Osteocyte (in vitro differentiated cells): ENCODE measurements at regions not wholly inside any gene's neighbourhood (a gene's known extent, or its start where the extent isn't known, plus 50 kb on each side); places are given as distances from the start of the nearest gene placed in this dataset.
"Not testable (repeated sequence)": the region's sequence is repeated elsewhere in the genome, so short reads cannot be mapped to it uniquely, and the experiment has no call there.

Experiments used
- DNase-seq: peaks from one replicate; pipeline ENCODE4 v3.0.0; 2021; ENCODE audit warnings: mixed read lengths; ENCODE audit not compliant: unreplicated experiment; ENCODE audit errors: extremely low spot score
- H3K27ac Mint-ChIP-seq: one replicate; pipeline ENCODE4 v1.8.0; 2021; ENCODE audit warnings: mild to moderate bottlenecking, mixed read lengths; ENCODE audit not compliant: unreplicated experiment
- H3K27me3 Mint-ChIP-seq: one replicate; pipeline ENCODE4 v1.8.0; 2021; ENCODE audit warnings: mixed read lengths; ENCODE audit not compliant: unreplicated experiment
- H3K36me3 Mint-ChIP-seq: one replicate; pipeline ENCODE4 v1.8.0; 2021; ENCODE audit warnings: mixed read lengths; ENCODE audit not compliant: unreplicated experiment
- H3K4me1 Mint-ChIP-seq: one replicate; pipeline ENCODE4 v1.8.0; 2021; ENCODE audit warnings: mixed read lengths; ENCODE audit not compliant: unreplicated experiment
- H3K4me3 Mint-ChIP-seq: one replicate; pipeline ENCODE4 v1.8.0; 2021; ENCODE audit warnings: mild to moderate bottlenecking, moderate library complexity, mixed read lengths; ENCODE audit not compliant: unreplicated experiment
- H3K9me3 Mint-ChIP-seq: one replicate; pipeline ENCODE4 v1.8.0; 2021; ENCODE audit warnings: mixed read lengths; ENCODE audit not compliant: unreplicated experiment
- CTCF ChIP-seq: fragments of 200-600 bp; sonication (generic); IDR thresholded peaks from 2 replicates; pipeline ENCODE4 v1.5.0; 2021; ENCODE audit warnings: antibody characterized with exemption, mild to moderate bottlenecking, moderate library complexity

GRCh38 chr4:86452422-86452891 lies 92.6 kb upstream of the MAPK10 start:
- Mint-ChIP-seq H3K9me3 (peaks cover 22% of the 10 kb centered on the region), H3K27ac (peak overlapping the region; percentile 75), H3K36me3 (no peaks in the 10 kb centered on the region), H3K4me1 (peaks cover 57% of the 10 kb centered on the region), H3K4me3 (peak overlapping the region; percentile 70), H3K27me3 (no peaks in the 10 kb centered on the region)
- TF ChIP-seq CTCF = no peak
- DNase-seq = no peak

- Mint-ChIP-seq H3K9me3 (peaks cover 24% of the 10 kb centered on the region), H3K4me1 (peaks cover 57% of the 10 kb centered on the region), H3K27me3 (no peaks in the 10 kb centered on the region), H3K27ac (peak overlapping the region; percentile 75), H3K36me3 (no peaks in the 10 kb centered on the region), H3K4me3 (peak overlapping the region; percentile 70)
- TF ChIP-seq CTCF = no peak
- peak; percentile 94 for DNase-seq
These were observed 93.2 kb upstream of the MAPK10 start for GRCh38 chr4:86452924-86453531.

GRCh38 chr4:86453611-86454072 lies 93.8 kb upstream of the MAPK10 start:
- Mint-ChIP-seq H3K9me3 (peaks cover 24% of the 10 kb centered on the region), H3K27ac (peak overlapping the region; percentile 75), H3K4me1 (peaks cover 60% of the 10 kb centered on the region)
- H3K36me3 Mint-ChIP-seq, H3K27me3 Mint-ChIP-seq, DNase-seq, H3K4me3 Mint-ChIP-seq: not testable (repeated sequence)

GRCh38 chr4:86461849-86462248 lies 102.0 kb upstream of the MAPK10 start:
- H3K4me3 Mint-ChIP-seq = no peak overlapping the region
- no peak overlapping the region for H3K27ac Mint-ChIP-seq
- peaks cover 9% of the 10 kb centered on the region for H3K4me1 Mint-ChIP-seq
- H3K36me3 Mint-ChIP-seq = no peaks in the 10 kb centered on the region
- no peak for DNase-seq
- TF ChIP-seq CTCF = no peak
- H3K27me3 Mint-ChIP-seq = no peaks in the 10 kb centered on the region
- H3K9me3 Mint-ChIP-seq = peaks cover 12% of the 10 kb centered on the region

- H3K27me3 Mint-ChIP-seq = no peaks in the 10 kb centered on the region
- H3K9me3 Mint-ChIP-seq = no peaks in the 10 kb centered on the region
- H3K4me3 Mint-ChIP-seq = no peak overlapping the region
- H3K4me1 Mint-ChIP-seq = peaks cover 19% of the 10 kb centered on the region
- no peaks in the 10 kb centered on the region for H3K36me3 Mint-ChIP-seq
- DNase-seq = no peak
- TF ChIP-seq CTCF = no peak
- H3K27ac Mint-ChIP-seq = peak overlapping the region; percentile 64
These were observed 112.6 kb upstream of the MAPK10 start for GRCh38 chr4:86472377-86473019.

GRCh38 chr4:86478151-86478550 lies 116.0 kb upstream of the PTPN13 start:
- not testable (repeated sequence) for H3K4me1 Mint-ChIP-seq, H3K27me3 Mint-ChIP-seq, H3K9me3 Mint-ChIP-seq, H3K27ac Mint-ChIP-seq, H3K36me3 Mint-ChIP-seq, H3K4me3 Mint-ChIP-seq, DNase-seq
